ENCODE measurements at regions not wholly inside any gene's neighbourhood (a gene's known extent, or its start where the extent isn't known, plus 50 kb on each side); places are given as distances from the start of the nearest gene placed in this dataset.
"Not testable (repeated sequence)": the region's sequence is repeated elsewhere in the genome, so short reads cannot be mapped to it uniquely, and the experiment has no call there.

GRCh38 chrX:75893281-75893680, 108.2 kb upstream of the MAGEE2 start:
- WGBS, 2 donors (ENCODE audit: low coverage in 1 of 2): 76% methylated on average over 8 of the region's 8 CpGs; no CpG with 5 or more reads in 1 of the 2 donors
- no peak for TF ChIP-seq EP300 (IDR thresholded peaks at IDR 0.05; ENCODE audit: low read depth)
- TF ChIP-seq CTCF (IDR thresholded peaks at IDR 0.05): no peak
- no peak for TF ChIP-seq POLR2A (IDR thresholded peaks at IDR 0.05)
- TF ChIP-seq POLR2AphosphoS5 (IDR thresholded peaks at IDR 0.05): no peak
- no peaks in the 10 kb centered on the region for H3K27me3 ChIP-seq
- H3K36me3 ChIP-seq: no peaks in the 10 kb centered on the region
- H3K27ac ChIP-seq: no peak overlapping the region
- no peaks in the 10 kb centered on the region for H3K9me3 ChIP-seq
- no peaks in the 10 kb centered on the region for H3K4me1 ChIP-seq
- no peak for DNase-seq
- intact Hi-C loops (cut with DNase I; ENCODE audit: low total_unique reads) (no loop called here), in situ Hi-C loops (cut with MboI; ENCODE audit: low pct_ligation_motif_present in 1 of 4, low pct_unique_long_range_greater_than_20kb in 1 of 4, low sequenced_read_pairs in 3 of 4) (no loop called here)
- no peak overlapping the region for H3K4me3 ChIP-seq

DNA sequence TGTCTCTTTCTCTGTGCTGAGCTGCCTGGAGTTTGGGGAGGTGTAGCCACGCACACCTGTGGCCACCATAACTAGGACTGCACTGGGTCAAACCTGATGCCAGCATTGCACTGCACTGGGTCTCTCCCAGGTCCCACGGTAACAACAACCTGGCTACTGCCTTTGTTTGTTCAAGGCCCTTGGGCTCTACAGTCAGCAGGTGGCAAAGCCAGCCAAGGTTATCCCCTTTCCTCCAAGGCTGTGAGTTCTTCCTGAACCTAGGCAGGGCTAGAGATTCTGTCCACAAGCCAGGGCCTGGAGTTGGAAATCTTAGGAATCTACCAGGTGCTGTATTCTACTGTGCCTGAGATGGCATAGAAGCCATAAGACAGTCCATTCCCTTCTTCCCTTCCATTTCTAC, 126.7 kb upstream of the MAGEE2 start:
- 42% methylated on average over 2 of the region's 2 CpGs; no CpG with 5 or more reads in 1 of the 2 donors for WGBS, 2 donors (ENCODE audit: low coverage in 1 of 2)
- H3K9me3 ChIP-seq: no peaks in the 10 kb centered on the region
- no peak overlapping the region for H3K4me3 ChIP-seq
- intact Hi-C loops (cut with DNase I; ENCODE audit: low total_unique reads) (no loop called here), in situ Hi-C loops (cut with MboI; ENCODE audit: low pct_ligation_motif_present in 1 of 4, low pct_unique_long_range_greater_than_20kb in 1 of 4, low sequenced_read_pairs in 3 of 4) (no loop called here)
- H3K4me1 ChIP-seq: no peaks in the 10 kb centered on the region
- no peak overlapping the region for H3K27ac ChIP-seq
- no peak for DNase-seq
- no peaks in the 10 kb centered on the region for H3K36me3 ChIP-seq
- TF ChIP-seq POLR2A (IDR thresholded peaks at IDR 0.05) (no peak), POLR2AphosphoS5 (IDR thresholded peaks at IDR 0.05) (no peak), CTCF (IDR thresholded peaks at IDR 0.05) (no peak), EP300 (IDR thresholded peaks at IDR 0.05; ENCODE audit: low read depth) (no peak)
- H3K27me3 ChIP-seq: no peaks in the 10 kb centered on the region

DNA sequence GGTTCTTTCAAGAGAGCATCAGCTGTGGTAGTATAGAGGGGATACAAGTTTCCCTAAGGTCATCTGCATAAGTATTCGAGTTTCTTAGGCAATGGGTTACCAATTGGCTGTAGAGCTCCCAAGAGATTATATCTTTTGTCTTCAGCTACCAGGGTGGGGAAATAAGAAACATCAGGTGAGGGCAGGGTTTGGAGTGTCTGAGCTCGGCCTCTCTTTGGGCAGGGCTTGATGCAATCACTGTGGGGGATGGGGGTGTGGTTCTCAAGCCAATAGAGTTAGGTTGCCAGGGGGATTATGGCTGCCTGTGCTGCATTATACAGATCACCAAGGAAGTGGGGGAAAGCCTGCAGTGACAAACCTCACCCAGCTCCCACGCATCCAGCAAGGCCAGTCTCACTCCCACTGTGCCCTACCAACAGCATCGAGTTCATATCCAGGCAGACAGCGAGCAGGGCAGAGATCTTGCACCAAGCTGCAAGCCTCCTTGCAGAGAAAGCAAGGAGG, 172.1 kb upstream of the MAGEE2 start:
- Histone ChIP-seq H3K27me3 (no peaks in the 10 kb centered on the region), H3K36me3 (no peaks in the 10 kb centered on the region), H3K4me3 (no peak overlapping the region), H3K9me3 (no peaks in the 10 kb centered on the region), H3K4me1 (no peaks in the 10 kb centered on the region), H3K27ac (no peak overlapping the region)
- WGBS, 2 donors (ENCODE audit: low coverage in 1 of 2): 0 to 48% methylated on average over 1 to 5 of the region's 5 CpGs
- intact Hi-C loops (cut with DNase I; ENCODE audit: low total_unique reads) (no loop called here), in situ Hi-C loops (cut with MboI; ENCODE audit: low pct_ligation_motif_present in 1 of 4, low pct_unique_long_range_greater_than_20kb in 1 of 4, low sequenced_read_pairs in 3 of 4) (no loop called here)
- DNase-seq: no peak
- TF ChIP-seq POLR2A (IDR thresholded peaks at IDR 0.05) (no peak), CTCF (IDR thresholded peaks at IDR 0.05) (no peak), EP300 (IDR thresholded peaks at IDR 0.05; ENCODE audit: low read depth) (no peak), POLR2AphosphoS5 (IDR thresholded peaks at IDR 0.05) (no peak)

DNA sequence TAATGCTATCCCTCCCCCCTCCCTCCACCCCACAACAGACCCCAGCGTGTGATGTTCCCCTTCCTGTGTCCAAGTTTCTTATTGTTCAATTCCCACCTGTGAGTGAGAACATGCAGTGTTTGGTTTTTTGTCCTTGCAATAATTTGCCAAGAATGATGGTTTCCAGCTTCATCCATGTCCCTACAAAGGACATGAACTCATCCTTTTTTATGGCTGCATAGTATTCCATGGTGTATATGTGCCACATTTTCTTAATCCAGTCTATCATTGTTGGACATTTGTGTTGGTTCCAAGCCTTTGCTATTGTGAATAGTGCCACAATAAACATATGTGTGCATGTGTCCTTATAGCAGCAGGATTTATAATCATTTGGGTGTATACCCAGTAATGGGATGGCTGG, 176.3 kb upstream of the MAGEE2 start:
- H3K36me3 ChIP-seq; H3K4me1 ChIP-seq; in situ Hi-C loops (cut with MboI; ENCODE audit: low pct_ligation_motif_present in 1 of 4, low pct_unique_long_range_greater_than_20kb in 1 of 4, low sequenced_read_pairs in 3 of 4); intact Hi-C loops (cut with DNase I; ENCODE audit: low total_unique reads); H3K27ac ChIP-seq; H3K27me3 ChIP-seq; DNase-seq; H3K4me3 ChIP-seq; H3K9me3 ChIP-seq: not testable (repeated sequence)
- 100% methylated on average over 1 of the region's 1 CpG; no CpG with 5 or more reads in 1 of the 2 donors for WGBS, 2 donors (ENCODE audit: low coverage in 1 of 2)

GRCh38 chrX:75963774-75964173, 178.7 kb upstream of the MAGEE2 start:
- no peaks in the 10 kb centered on the region for H3K36me3 ChIP-seq
- 84% methylated on average over 7 of the region's 7 CpGs; no CpG with 5 or more reads in 1 of the 2 donors for WGBS, 2 donors (ENCODE audit: low coverage in 1 of 2)
- no peak overlapping the region for H3K4me3 ChIP-seq
- DNase-seq: no peak
- no peak overlapping the region for H3K27ac ChIP-seq
- H3K4me1 ChIP-seq: no peaks in the 10 kb centered on the region
- in situ Hi-C loops (cut with MboI; ENCODE audit: low pct_ligation_motif_present in 1 of 4, low pct_unique_long_range_greater_than_20kb in 1 of 4, low sequenced_read_pairs in 3 of 4) (no loop called here), intact Hi-C loops (cut with DNase I; ENCODE audit: low total_unique reads) (no loop called here)
- no peaks in the 10 kb centered on the region for H3K9me3 ChIP-seq
- TF ChIP-seq CTCF (IDR thresholded peaks at IDR 0.05): no peak
- no peak for TF ChIP-seq EP300 (IDR thresholded peaks at IDR 0.05; ENCODE audit: low read depth)
- no peak for TF ChIP-seq POLR2A (IDR thresholded peaks at IDR 0.05)
- no peak for TF ChIP-seq POLR2AphosphoS5 (IDR thresholded peaks at IDR 0.05)
- no peaks in the 10 kb centered on the region for H3K27me3 ChIP-seq

All from transverse colon (tissue), 4 donors.